ENCODE measurements at regions not wholly inside any gene's neighbourhood (a gene's known extent, or its start where the extent isn't known, plus 50 kb on each side); places are given as distances from the start of the nearest gene placed in this dataset.

DNA sequence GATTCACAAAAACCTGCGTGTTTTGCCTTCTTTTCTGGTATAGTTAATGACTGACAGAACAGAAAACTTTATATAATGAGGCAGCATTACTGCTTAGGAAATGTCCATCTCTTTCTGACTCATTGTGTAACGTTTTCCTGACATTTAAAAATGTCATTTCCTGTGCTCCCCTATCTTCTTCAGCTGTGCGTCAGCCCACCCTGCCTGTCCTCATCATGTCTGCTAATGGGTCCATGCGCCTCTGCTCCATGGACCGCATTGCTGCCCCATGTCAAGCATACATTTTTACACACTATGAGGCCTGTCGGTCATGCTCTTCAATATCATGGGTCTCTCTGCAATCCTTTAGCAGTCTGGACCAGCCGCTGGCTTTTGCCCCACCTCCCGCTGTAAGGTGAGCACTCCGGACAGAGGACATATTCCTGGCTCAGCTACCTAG is 234.3 kb downstream of the CDCA7 start:
- no peak for DNase-seq (ENCODE audit: low spot score)

DNA sequence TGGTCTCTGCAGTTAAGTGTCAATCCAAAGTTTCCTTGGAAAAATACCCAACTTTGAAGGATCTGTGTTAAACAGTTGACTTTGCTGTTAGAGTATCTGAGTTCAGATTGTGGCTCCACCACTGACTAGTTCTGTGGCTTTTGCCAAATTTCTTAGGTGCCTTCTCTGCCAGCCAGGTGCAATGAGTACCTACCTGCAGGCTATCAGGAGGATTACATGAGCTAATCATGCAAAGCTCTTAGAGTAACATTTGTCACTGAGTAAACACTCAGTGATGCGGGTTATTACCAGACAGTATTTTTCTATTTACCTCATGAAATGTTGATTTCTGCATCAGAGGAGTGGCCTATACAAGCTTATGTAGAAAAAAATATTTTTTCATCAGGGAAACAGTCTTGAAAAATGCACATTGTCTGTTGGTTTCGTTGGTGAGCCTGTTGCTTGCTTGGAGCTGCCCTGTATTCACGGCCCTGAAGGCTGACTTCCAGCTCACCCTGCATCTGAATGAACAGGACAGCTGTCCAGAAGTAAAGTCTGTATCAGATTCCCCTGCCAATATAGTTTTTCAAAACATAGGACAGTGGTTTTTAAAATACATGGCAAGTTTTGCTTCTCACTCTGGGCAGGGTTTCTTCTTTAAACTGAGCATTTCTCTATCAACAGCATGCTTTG is 235.1 kb downstream of the CDCA7 start:
- DNase-seq (ENCODE audit: low spot score): no peak

DNA sequence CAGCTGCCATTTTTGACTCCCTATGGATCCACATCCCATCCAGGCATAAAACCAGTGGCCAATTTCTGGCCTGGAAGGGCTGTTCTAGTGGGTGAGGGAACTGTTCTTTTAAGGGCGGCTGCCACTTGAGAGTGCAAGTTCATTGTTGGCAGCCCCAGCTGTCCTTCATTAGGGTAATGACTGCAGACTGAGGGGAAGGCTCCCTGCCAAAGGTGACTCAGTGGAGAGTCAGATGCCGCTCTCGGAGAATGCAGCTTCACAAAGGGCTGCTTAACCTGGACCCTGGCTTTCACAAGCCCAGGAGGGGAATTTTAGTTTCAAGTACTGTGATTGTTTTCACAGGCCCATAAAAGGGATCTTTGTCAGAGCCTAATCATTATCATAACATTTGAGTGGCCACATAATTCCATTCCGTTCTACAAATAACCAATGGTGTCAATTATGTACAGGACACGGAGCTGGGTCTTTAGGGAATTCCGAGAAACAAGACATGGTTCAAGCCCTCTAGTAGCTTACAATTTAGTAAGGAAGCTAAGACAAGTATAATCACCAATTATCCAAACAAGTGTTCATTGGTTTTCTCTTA is 235.7 kb downstream of the CDCA7 start:
- no peak for DNase-seq (ENCODE audit: low spot score)

DNA sequence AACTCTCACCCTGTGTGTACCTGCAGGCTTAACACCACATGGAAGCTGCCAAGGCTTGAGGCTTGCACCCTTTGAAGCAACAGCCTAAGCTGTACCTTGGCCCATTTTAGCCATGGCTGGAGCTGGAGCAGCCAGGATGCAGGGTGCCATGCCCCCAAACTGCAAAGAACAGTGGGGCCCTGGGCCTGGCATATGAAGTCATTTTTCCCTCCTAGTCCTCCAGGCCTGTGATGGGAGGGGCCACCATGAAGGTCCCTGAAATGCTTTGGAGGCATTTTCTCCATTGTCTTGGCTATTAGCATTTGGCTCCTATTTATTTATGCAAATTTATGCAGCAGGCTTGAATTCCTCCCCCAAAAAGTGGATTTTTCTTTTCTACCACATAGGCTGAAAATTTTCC is 238.4 kb downstream of the CDCA7 start:
- no peak for DNase-seq (ENCODE audit: low spot score)

DNA sequence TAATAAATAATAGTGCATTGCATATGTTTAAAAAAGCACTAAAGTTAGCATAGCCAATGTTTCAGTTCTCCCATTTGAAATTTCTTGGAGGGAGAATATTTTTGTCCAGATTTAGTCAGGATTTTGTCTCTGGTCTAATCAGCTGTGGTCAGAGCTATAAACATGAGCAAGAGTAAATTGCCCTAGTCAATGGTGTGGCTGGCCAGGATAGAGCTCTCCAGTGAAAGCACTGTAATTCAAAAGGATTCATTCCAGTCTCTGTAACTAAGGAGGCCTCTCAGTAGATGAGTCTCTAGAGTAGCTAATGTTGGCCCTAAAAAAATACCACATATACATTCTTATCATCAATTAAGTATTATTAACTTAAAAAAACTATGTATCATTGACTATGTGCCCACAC is 241.6 kb downstream of the CDCA7 start:
- DNase-seq (ENCODE audit: low spot score): no peak

DNA sequence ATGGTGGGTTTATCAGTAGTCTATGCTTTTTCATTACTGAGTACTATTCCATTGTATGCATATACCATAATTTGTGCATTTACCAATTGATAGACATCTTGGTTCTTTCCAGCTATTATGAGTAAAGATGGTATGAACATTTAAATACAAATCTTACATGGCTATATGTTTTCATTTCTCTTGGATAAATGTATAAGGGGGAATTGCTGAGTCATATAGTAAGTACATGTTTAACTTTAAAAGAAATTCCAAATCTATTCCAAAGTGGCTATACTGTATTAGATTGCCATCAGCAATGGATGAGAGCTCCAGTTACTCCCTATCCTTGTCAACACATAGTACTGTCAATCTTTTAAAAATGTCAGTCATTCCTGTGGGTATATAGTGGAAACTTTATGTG is 243.9 kb downstream of the CDCA7 start:
- DNase-seq (ENCODE audit: low spot score): no peak

DNA sequence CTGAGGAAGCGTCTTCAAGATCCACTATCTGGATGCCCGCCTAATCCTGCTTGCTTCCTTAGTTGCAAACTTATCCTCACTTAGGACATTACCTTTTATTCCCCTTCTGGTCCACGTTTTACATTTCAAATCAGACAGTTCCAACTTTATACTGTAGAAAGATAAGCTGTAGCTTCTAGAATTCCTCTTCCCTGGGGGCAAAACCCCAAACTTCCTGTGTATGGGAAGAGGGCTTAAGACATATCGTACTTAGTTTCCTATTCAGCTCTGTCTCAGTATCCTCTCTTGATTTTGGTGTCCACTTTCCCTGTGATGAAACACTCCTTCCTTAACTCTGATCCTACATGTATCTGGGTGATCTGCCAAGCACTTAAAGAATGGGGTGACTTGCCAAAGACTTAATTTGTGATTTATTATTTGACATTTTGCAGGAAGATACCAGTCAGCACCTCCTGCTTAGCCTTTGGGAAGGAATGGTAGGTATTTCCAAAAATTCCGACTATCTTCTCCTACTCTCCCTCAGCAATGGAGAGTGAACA is 245.2 kb downstream of the CDCA7 start:
- DNase-seq (ENCODE audit: low spot score): no peak

DNA sequence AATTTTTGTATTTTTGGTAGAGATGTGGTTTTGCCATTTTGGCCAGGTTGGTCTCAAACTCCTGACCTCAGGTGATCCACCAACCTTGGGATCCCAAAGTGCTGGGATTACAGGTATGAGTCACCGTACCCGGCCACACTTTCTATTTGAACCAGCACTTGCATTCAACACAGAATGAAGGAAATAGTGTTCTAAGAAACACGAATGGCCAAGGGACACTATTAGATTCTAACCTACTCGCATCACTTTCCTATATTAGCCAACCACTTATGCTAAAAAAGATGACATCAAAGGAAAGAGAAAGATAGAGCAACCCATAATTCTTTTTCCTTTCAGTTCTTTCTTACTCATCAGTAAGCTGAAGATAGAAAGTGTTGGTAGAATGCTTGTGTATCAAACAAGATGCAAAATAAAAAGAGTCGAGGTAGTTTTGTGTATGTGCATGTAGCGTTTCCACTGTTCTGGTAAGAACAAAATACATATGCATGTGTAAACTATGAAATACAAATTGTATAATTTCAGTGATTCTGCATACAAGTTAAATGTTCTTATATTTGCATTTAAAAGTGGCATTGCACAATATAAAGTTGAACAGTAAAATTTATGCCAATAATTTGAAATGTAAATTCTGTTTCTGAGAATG is 247.6 kb downstream of the CDCA7 start:
- no peak for DNase-seq (ENCODE audit: low spot score)

DNA sequence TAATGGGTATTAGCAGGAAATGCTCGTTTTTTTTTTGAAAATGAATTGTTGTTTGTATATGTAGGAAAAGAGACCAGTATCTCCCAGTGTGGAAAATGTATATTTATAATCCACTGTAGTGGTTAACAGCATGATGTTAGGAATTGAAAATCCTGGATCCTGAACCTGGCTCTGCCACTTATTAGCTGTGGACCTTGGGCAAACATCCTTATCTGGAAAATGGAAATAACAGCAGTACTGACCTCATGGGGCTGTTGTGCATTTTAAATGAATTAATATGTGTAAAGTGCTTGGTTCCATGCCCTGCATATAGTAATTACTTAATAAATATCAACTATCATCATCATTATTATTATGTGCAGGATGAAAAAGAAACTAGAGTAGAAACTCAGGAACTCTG is 251.3 kb downstream of the CDCA7 start:
- no peak for DNase-seq (ENCODE audit: low spot score)

DNA sequence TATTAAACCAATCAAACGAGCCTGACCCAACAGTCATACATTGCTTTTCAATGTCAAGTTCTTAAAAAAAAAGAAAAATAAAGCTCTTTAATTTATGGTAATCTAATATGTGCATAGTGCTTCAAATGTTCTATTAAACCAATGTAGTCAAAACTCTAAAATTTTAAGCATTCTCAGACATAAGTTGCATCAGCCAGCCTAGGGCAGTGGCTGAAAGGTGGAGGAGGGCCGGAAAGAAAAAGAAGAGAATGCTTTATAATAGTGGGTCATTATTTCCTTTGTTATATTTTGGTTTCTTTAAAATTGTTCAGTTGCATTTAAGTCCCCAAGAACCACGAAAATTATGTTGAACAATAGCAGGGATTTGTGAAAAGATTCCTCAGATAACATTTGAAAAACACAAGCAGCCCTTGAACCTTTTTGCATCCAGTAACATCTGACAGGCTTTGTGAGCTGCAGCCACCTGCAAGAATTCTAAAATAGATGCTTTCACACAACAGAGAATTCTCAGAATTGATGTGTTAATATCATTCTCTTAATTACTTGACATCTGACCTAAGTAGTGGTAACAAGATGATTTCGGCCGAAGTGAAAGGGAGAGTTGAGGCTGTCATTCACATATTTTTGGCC is 252.1 kb downstream of the CDCA7 start:
- no peak for DNase-seq (ENCODE audit: low spot score)

DNA sequence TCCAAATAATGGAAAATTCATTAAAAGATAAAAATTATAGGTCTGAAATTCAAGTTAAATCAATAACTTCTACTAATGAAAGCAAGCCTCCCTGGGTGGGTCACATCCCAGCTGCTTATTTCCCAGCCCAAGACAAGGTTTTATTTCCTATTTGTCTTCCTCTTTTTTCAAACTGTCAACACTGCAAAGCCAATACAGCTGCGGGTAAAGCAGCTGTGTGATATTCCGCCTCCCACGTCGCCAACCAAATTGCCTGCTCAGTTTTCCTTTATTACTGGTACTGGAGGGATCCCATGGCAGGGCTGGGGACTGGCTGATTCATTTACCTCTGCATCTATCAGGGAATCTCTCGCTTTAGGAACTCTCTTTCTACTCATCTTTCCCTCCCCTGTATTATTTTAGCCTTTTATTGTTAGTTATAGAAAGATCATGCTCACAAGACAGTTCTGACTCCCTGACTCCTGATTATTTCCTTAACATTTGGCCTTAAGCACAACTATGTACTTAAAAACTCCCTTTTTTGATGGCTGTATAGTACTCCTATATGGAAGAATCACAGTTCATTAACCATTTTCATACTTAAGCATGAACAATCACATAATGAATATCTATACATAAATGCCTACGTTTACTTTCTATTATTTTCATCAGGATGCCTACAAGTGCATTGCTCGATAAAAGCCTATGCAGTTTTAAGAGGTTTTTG is 253.1 kb downstream of the CDCA7 start:
- no peak for DNase-seq (ENCODE audit: low spot score)

DNA sequence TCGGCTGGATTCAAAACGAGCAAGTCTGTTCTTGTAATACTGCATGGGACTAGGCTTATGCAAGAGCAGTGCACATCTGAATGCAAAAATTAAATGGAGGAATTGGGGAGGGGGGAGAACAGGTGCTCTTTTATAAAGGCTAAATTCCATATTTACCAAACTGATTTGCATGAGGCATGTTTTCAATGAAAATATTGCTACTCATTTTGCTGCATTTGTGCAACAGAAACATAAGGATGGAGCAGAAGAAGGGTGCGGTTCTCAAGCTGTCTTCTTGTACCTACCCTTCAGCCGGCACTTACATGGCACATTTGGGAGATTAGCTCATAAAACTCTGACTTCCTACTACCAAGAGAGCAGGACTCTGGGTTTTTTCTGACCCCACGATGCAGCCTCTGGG is 256.4 kb downstream of the CDCA7 start:
- DNase-seq (ENCODE audit: low spot score): no peak

DNA sequence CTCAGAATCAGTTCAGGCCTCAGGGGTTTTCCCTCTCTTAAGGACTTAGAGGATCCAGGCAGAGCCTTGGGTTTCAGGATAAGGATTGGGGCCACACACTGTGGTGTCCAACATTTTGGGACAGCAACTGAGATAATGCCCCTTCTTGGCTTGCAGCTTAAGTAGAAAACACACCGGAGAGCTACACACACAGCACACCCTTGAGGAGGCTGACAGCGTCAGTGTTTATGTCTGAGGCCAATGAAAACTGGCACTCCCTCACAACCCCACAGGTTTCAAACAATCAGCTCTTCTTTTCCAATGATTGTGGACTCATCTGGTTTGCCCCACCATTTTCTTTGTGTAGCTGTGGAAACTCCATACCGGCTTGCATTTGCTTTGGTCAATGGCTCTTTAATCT is 257.7 kb downstream of the CDCA7 start:
- DNase-seq (ENCODE audit: low spot score): no peak

DNA sequence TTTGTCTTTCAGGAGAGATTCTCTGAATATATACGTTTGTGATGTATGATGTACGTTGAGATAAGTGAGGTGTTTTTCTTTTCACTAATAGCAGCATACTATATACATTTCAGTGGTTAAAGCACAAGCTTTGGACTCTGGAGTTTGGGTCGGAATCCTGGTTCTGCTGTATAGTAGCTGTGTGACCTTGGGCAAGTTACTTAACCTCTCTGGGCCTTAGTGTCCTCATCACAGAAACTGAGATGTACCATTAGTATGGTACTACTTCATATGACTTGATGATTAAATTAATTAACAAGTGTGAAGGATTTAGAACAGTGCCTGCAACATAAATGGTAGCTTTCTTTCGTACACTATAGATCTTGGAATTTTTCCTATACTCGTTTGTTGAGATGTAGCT is 258.7 kb downstream of the CDCA7 start:
- DNase-seq (ENCODE audit: low spot score): no peak

DNA sequence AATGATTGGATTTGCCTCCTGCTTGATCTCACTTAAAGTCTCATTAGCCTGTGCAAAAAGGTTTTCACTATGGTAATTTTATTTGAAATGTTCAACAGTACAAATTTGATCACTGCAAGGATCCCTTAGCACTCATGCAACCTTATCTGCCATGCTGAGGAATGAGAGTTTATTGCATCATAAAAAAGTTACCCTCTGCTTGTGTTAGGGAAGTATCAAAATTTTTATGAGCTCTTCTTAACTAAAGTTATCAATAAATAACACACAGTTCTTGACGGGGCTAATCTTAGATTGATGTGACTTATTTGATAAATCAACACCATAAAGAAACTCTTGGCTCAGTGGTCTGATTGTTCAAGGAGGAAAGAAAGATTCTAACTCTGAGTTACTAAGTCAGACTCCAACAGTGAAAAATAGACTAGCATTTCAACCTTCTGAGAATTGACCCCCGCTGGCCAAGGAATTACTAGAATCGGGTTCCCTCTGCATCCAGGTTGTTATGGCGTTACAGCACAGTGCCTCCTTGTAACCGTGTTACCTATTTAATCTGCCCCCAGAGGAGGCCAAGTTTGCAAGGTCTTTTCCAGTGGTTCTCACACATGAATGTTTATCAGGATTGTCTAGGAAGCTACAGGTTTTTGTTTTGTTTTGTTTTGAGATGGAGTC is 259.7 kb downstream of the CDCA7 start:
- DNase-seq (ENCODE audit: low spot score): no peak

DNA sequence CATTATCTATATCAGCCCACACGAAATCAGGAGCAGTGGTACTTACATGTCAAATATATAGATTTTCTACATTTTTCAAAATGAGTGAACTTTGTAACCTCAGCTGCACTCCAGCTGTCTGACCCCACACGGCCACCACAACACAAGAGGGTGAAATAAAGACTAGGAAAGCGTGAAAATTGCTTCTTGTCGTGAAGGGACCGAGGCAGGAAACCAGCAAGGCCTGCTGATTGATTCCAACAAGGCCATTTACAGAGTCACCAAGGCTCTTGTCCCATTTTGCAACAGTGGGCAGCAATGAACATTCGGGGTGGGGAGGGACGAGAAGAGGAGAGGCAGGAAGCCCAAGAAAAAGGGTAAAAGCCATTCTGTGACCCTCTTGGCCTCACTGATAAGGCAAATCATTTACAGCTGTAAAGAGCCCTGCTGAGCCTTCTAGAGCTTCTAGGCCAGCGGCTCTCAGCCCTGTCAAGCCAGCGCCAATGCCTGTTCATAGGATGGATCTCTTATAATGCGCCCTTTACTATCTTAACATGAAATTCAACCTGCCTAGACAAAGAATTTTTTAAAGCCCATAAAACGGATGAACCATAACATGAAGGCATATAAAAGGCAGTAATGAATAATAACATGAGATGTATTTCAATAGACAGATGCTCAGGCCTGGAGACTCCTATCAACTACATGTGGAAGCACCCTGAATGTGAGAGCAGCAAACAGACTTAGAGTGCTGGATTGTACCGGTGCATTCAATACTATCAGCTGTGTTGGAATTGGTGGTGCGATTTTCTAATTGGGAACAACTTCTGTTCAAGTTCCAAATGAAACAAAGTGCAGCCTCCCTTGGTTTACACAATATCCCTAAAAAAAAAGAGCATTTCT is 269.0 kb downstream of the CDCA7 start:
- DNase-seq (ENCODE audit: low spot score): no peak

DNA sequence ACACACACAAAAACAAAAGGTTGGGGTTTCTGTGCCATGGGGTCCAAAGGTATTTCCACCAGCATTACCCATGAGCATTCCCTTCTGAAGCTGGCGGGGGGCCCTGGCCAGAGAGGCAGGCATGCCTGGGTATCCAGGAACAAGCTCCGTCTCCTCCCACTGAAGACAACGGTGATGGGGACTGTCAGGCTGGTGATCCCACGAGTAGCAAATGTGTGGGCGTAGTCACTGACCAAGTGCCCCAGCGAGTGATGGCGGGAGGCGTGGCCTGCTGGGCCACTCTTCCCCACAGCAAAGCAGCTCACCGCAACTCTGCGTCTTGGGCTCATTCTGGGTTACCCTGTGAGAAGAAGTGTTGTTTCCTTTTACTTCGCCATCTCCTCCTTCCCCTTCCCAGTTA is 270.6 kb downstream of the CDCA7 start:
- no peak for DNase-seq (ENCODE audit: low spot score)

DNA sequence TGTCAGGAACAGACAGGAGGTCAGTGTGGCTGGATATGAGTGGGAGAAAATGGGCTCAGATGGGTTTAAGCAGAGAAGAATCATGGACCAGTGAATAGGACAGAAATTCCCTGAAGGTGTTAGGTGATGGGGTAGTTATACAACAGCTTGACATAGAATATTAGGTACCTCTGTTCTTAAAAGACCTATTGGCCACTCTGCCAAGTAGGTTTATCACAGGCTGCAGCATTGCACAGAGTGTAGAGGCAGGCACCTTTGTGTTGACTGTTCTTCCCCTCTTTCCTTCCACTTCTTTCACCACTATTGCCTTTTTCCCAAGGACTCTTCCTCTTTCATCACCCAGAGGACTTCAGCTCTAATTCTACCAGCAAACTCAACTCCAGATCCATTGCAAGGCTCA is 274.4 kb downstream of the CDCA7 start:
- DNase-seq (ENCODE audit: low spot score): no peak

DNA sequence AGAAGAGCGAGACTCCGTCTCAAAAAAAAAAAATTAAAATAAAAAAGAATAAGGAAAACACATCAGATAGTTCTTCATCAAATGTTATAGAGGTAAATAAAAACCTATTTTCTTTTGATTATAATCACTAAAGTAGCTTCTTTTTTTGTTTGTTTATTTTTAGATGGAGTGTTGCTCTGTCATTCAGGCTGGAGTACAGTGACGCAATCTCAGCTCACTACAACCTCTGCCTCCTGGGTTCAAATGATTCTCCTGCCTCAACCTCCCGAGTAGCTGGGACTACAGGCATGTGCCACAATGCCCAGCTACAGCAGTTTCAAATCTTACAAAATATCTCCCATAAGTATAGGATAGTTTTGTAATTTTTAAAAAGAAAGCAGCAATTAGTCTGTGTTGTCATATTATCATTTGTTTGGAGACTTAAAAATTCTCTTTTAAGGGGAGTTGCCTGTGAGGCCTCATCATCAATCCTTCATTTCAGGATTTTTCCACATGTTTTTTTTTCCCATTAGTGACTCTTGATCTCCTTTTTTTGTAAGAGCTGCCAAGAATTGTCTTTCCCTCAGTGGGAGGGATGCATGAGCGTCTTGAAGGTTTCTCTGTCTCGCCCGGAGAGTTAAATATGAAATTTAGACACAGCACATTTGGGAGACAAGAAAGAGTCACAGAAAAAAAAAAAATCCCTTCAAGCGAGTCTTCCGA is 275.9 kb downstream of the CDCA7 start:
- DNase-seq (ENCODE audit: low spot score): peak; percentile 23

DNA sequence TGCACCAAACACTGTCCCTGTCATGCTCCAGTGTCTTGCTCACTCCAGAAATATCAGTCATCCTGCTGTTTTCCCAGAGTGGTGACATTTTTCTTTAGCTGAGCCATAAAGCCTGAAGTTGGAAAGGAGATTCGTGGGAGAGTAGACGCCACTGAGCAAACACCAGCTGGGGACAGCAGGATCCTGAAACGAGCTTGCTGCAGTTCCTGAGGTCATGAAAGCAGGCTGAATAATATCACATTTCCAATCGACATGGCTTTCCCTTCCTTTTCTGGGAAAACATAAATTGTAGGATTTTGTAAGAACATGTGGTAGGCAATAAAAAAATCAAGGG is 276.4 kb downstream of the CDCA7 start:
- DNase-seq (ENCODE audit: low spot score): peak; percentile 32

Data from umbilical cord (tissue), 1 donor.